GM18909 (cell line): ENCODE measurements at regions not wholly inside any gene's neighbourhood (a gene's known extent, or its start where the extent isn't known, plus 50 kb on each side); places are given as distances from the start of the nearest gene placed in this dataset.
"Not testable (repeated sequence)": the region's sequence is repeated elsewhere in the genome, so short reads cannot be mapped to it uniquely, and the experiment has no call there.

Experiments used
- ATAC-seq: cut with Tn5 transposase; IDR thresholded peaks from one replicate; pipeline ENCODE4 v1.9.1; 2021; ENCODE audit warnings: mild to moderate bottlenecking; ENCODE audit not compliant: unreplicated experiment, poor library complexity

DNA sequence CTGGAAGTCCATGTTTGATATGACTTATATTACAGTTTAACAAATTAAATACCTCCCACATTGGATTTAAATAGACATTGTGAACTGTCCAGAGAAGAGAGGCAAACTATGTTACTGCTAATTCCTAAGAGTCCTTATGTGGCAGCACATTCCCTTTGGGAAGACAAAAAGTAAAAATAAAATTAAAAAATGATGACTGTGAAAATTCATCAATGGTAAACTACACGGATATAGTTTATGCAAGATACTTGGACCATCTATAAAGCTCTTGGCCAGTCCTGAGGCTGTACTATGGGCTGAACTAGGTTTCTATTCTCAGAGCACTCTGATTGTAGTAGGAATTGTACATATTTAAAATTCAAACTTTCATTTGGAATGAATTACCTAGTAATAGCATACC lies 206.4 kb downstream of the LRRK2 start:
- ATAC-seq: no peak

- ATAC-seq: no peak
Measured at GRCh38 chr12:40435251-40435650, 210.5 kb downstream of the LRRK2 start.

DNA sequence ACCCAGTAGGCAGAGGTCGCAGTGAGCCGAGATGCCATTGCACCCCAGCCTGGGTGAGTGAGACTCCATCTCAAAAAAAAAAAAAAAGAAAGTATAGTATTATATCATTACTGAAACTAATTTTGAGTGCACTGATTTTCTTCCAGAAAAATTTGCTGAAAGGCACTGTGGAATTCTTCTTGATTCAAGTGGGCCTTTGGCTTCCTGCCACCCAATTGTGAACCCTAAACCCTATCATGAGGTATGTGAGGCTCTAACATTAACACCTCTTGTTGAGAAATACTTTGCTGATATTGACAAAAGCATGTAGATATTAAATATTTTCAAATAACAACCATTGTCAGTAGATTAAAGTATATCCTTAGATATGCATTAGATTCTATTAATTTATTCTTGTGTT lies 211.2 kb downstream of the LRRK2 start:
- ATAC-seq: no peak

GRCh38 chr12:40436564-40436963 lies 211.8 kb downstream of the LRRK2 start:
- ATAC-seq: no peak

- ATAC-seq: no peak
Measured at GRCh38 chr12:40439771-40440492, 215.1 kb downstream of the LRRK2 start.

DNA sequence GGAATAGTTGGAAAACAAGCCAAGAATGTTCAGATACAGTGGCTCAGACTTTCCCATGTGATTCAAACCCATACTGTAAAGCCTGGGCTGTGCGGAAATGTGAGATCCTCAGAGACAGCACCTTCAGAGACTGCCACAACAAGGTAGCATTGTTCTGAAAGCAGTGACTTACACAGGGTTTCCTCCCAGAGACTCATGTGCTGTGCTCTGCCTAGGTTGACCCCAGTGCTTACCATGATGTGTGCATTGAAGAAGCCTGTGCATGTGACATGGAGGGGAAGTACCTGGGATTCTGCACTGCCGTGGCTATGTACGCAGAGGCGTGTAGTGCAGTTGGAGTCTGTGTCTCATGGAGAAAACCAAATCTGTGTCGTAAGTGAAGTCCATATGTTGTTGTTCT lies 219.4 kb downstream of the LRRK2 start:
- no peak for ATAC-seq

DNA sequence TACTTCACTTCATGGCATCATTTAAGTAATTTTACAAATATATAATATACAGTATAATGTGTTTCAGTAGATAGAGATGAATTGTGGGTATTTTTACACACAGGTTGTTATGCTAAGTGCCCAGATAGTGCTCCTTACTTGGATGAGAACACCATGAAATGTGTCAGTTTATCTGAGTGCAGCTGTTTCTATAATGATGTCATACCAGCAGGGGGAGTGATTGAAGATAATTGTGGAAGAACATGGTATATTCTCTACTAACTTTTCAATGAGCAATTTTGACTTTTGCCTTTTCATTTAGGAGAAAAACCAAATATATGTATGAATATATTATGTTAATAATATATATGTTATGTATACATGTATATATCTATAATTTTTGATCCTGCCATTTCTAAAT lies 221.6 kb downstream of the LRRK2 start:
- ATAC-seq: peak; percentile 72

- ATAC-seq: not testable (repeated sequence)
Measured at GRCh38 chr12:40448523-40448922, 223.7 kb downstream of the LRRK2 start.

DNA sequence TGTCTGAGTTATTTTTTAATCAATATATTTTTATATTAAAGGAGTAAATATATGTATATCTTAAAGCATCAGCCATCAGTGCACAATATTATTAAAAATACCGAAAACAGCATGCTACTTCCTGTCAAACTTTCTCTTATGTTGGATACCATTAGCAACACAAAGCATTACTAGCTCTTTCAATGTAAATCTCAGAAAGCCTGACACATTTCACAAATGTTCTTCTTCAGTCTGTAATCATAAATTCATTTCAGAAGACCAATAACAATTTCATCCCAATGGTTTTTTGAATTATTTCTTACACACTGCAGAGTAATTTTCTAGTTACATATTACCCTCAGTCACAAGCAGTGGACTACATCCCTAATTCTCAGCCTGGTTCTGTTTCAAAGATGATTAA lies 226.9 kb downstream of the LRRK2 start:
- no peak for ATAC-seq

DNA sequence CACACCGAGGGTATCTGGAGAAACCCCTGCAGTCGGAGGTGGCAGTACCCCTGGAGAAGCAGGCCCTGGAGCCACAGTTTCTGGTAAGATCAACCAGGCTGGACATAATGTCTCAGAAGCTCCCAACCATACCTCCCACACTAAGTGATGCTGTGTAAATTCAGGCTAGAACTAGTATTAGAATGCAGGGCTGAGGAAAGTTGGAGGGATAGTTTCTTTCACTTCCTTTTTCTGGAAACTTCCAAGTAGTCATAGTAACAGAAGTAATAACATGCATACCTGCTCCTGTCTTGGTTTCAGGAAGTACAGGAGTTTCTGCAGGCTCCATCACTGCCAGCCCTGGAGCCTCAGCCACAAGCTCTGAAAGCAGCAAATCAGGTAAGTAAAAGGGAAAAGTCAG lies 228.1 kb upstream of the CNTN1 start:
- no peak for ATAC-seq

DNA sequence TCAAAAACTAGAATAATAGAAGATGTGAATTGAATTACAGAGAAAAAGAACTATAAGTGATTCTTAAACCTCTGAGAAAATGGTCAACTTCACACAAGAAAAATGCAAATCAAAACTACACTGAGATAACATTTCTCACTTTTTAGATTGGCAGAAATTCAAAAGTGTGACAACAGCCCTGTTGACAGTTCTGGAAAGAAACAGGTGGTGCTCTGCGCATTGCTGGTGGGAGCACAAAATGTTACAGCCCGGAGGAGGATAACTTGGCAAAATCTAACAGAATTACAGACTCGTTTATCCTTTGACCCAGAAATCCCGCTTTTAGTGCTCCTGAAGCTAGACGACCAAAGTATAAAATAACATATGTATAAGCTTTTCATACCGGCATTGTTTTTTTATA lies 222.5 kb upstream of the CNTN1 start:
- ATAC-seq: no peak

- ATAC-seq: no peak
Measured at GRCh38 chr12:40473962-40474361, 218.3 kb upstream of the CNTN1 start.

DNA sequence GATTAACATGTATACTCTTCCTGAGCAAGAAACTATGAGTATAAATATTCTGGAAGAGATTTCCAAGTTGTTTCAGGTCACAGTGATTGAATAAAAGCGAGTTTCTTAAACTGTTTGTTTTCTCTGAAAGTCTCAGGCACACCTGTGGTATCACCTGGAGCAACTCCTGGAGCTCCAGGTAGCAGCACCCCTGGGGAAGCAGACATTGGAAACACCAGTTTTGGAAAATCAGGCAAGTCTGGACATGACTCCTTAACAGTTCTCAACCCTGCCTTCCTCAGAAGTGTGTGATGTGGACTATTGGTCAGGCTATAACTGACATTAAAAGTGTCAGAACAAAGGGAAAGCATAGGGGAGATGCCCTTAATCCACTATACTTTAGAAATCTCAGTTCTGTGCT lies 217.6 kb upstream of the CNTN1 start:
- no peak for ATAC-seq

DNA sequence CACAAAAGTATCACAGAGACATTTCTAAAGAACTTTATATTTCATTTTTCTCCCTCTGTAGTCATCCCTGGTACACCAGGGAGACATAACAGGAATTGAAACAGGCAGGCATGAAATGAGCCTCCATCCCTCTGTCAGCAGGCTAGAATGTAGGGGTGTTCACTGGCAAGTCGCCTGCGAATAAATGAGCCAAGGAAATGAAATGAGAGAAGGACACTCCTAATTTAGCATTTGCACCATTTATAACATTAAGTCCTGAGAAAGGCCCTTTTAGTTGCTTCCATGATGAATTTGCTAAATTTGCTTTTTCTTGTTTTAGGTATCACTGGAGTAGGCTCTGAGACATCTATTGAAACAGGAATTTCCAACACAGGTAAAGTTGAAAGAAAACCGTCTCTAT lies 192.4 kb upstream of the CNTN1 start:
- ATAC-seq: no peak

DNA sequence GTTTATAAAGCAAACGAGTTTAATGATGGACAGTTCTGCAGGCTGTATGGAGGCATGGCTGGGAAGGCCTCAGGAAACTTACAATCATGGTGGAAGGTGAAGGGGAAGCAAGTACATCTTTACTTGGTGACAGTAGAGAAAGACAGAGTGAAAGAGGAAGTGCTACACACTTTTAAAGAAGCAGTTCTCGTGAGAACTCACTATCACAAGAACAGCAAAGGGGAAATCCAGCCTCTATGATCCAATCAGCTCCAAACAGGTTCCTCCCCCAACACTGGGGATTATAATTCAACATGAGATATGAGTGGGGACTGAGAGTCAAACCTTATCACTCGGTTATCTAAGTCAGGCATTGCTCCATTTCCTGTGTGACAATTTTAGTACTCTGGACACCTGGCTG lies 189.9 kb upstream of the CNTN1 start:
- peak; percentile 62 for ATAC-seq

GRCh38 chr12:40505327-40505726 lies 186.9 kb upstream of the CNTN1 start:
- ATAC-seq: no peak

GRCh38 chr12:40508421-40508820 lies 183.8 kb upstream of the CNTN1 start:
- no peak for ATAC-seq

GRCh38 chr12:40511341-40511740 lies 180.9 kb upstream of the CNTN1 start:
- ATAC-seq: peak; percentile 43

- peak; percentile 65 for ATAC-seq
Measured at GRCh38 chr12:40515041-40515816, 177.0 kb upstream of the CNTN1 start.

DNA sequence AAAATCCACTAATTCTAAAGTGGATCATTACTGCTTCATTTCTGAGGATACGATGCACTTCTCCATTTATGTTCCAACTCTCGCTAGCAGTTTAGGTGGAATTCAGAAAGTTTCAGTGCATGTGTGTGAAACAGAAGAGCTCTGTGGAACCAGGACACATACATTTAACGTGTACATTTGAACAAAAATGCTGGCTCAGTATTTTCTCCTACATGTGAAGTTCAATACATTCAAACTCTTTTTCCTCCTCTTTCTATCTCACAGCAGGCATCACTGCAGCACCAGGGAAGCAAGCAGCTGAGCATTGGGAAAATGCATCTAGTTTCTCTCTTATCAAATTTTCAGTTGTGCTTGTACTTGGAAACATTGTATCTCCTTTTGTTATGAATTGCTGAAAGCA lies 169.4 kb upstream of the CNTN1 start:
- no peak for ATAC-seq

DNA sequence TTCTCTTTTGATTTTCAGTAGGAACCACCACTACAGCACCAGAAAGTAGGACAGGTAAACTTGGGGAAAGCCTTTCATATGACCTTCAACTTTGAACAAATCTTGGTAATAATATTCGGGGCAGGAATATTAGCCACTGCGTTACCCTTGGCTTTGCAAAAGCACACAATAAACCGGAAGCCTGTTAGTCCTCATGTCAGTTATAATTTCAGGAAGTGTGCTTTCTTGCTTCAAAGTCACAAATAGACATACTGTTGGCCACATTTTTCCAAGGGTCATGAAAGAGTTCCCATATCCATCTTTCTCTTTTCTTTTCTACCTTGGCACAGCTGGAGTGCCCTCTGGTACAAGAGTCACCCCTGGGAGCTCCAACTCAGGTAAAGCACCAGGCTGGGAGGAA lies 167.2 kb upstream of the CNTN1 start:
- ATAC-seq: no peak

GRCh38 chr12:40534828-40535227 lies 157.4 kb upstream of the CNTN1 start:
- ATAC-seq: no peak
